Uterus (tissue), 2 donors: ENCODE measurements at regions not wholly inside any gene's neighbourhood (a gene's known extent, or its start where the extent isn't known, plus 50 kb on each side); places are given as distances from the start of the nearest gene placed in this dataset.

Experiments used
- POLR2A ChIP-seq, 2 donors: fragments of 450-650 bp; IDR thresholded peaks; one replicate each; pipeline ENCODE4 v1.6.1; 2016; ENCODE audit warnings: antibody characterized with exemption in 2 of 2, mild to moderate bottlenecking in 1 of 2, moderate library complexity in 1 of 2
- TF ChIP-seq, protein P1 (sequence below), 4 experiments: fragments of 200-600 bp in 2 of 4; fragments of 450-650 bp in 2 of 4; sonication (generic) in 2 of 4; IDR thresholded peaks; one replicate each; pipeline ENCODE4 v1.5.1; 2016 to 2019; ENCODE audit warnings: antibody characterized with exemption in 4 of 4, mild to moderate bottlenecking in 2 of 4, moderate library complexity in 1 of 4

GRCh38 chr11:115069599-115069998 is 391.3 kb downstream of the NXPE2 start:
- TF ChIP-seq, protein P1, sequence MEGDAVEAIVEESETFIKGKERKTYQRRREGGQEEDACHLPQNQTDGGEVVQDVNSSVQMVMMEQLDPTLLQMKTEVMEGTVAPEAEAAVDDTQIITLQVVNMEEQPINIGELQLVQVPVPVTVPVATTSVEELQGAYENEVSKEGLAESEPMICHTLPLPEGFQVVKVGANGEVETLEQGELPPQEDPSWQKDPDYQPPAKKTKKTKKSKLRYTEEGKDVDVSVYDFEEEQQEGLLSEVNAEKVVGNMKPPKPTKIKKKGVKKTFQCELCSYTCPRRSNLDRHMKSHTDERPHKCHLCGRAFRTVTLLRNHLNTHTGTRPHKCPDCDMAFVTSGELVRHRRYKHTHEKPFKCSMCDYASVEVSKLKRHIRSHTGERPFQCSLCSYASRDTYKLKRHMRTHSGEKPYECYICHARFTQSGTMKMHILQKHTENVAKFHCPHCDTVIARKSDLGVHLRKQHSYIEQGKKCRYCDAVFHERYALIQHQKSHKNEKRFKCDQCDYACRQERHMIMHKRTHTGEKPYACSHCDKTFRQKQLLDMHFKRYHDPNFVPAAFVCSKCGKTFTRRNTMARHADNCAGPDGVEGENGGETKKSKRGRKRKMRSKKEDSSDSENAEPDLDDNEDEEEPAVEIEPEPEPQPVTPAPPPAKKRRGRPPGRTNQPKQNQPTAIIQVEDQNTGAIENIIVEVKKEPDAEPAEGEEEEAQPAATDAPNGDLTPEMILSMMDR (IDR thresholded peaks at IDR 0.05), result no peak
- TF ChIP-seq POLR2A (IDR thresholded peaks at IDR 0.05), result no peak
